ENCODE measurements at regions not wholly inside any gene's neighbourhood (a gene's known extent, or its start where the extent isn't known, plus 50 kb on each side); places are given as distances from the start of the nearest gene placed in this dataset.

DNA sequence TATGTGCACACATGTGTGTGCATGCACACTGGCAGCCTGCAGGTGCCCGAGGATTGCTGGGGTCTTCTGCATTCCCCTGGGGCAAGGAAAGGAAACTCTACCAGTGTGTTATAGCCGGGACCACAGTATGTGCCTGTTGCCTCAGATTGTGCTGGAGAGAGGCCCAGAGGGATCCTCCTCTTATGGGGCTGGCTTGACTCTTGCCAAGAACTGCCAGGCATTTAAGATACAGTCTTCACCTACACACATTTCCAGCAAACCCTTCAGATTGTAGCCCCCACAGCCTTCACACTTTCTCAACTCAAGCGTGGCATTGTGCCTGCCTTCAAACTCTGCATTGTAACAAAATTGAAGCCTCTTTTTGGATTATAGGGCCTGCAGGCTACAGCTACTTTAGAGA, 176.7 kb upstream of the DYRK2 start:
- no peak overlapping the region for H3K4me3 ChIP-seq (ENCODE audit: low read length)
- DNase-seq (ENCODE audit: low read depth, low spot score): no peak
- peaks cover 3% of the 10 kb centered on the region; the same call in 1 of the 2 replicates for H3K4me1 ChIP-seq (ENCODE audit: control insufficient read depth, insufficient read depth, low read length)
- WGBS (ENCODE audit: insufficient coverage, insufficient read length): no CpG with 5 or more reads among the region's 3 CpGs
- H3K9me3 ChIP-seq (ENCODE audit: control insufficient read depth, insufficient read depth, low read length): no peaks in the 10 kb centered on the region
- no peaks in the 10 kb centered on the region for H3K36me3 ChIP-seq (ENCODE audit: control insufficient read depth, insufficient read depth, low read length)
- no peak overlapping the region for H3K27ac ChIP-seq (ENCODE audit: low read length)
- H3K27me3 ChIP-seq (ENCODE audit: control insufficient read depth, insufficient read depth, low read length): no peaks in the 10 kb centered on the region; the same call in 1 of the 2 replicates

DNA sequence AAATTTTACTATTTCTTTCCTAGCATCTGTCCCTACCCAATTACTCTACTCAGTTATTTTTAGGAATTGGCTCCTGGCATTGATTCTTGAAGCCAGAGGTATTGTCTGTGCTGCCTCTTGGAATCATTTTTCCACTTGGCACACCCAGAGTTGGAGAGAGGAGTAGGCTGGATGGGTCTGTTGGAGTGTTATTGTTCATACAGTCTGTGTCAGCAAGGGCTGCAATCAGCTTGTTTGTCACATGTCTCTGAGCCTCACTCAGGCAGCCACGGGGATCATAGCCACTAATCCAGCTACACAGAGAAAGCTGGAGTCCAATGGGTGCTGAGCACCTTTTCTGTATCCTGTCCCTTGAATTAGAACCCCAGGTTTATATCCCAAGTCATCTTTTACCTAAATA, 176.0 kb upstream of the DYRK2 start:
- Histone ChIP-seq H3K36me3 (ENCODE audit: control insufficient read depth, insufficient read depth, low read length) (no peaks in the 10 kb centered on the region), H3K4me1 (ENCODE audit: control insufficient read depth, insufficient read depth, low read length) (peaks cover 3% of the 10 kb centered on the region; the same call in 1 of the 2 replicates), H3K9me3 (ENCODE audit: control insufficient read depth, insufficient read depth, low read length) (no peaks in the 10 kb centered on the region), H3K27ac (ENCODE audit: low read length) (no peak overlapping the region), H3K4me3 (ENCODE audit: low read length) (no peak overlapping the region), H3K27me3 (ENCODE audit: control insufficient read depth, insufficient read depth, low read length) (no peaks in the 10 kb centered on the region; the same call in 1 of the 2 replicates)
- whole genome bisulfite sequencing (ENCODE audit: insufficient coverage, insufficient read length): no CpG with 5 or more reads among the region's 1 CpG
- DNase-seq (ENCODE audit: low read depth, low spot score): no peak

DNA sequence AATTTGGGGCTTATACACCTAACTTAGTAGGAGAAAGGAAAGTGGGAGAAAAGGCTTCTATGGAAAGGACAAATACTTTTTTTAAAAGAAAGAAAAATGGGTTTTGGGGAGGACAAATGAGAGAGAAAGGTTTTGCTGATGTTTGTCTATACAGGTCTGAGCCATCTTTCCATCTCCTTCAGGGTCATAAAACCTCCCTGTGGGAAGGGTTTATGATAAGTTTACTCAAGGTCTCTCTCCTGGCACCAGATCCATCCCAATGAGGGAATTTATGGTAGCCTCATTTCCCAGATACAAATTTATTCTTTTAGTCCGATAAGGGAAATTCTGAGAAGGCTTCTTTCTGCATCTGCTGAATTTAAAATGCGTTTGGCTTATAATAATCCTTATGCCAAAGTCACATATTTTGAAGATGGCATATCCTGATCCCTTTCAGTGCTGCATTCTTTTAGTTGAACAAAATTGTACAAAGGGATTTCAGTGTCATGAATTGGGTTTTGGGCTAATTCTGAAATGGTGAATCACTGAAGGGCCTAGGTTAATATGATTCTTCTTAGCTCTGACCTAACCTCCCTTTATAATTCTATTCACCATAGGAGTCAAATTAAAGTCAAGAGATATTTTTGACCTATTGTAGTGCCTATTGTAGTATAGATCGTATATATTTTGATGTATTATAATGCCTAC, 173.5 kb upstream of the DYRK2 start:
- H3K9me3 ChIP-seq (ENCODE audit: control insufficient read depth, insufficient read depth, low read length): no peaks in the 10 kb centered on the region
- no peak for DNase-seq (ENCODE audit: low read depth, low spot score)
- H3K4me1 ChIP-seq (ENCODE audit: control insufficient read depth, insufficient read depth, low read length): peaks cover 2% of the 10 kb centered on the region; the same call in 1 of the 2 replicates
- no peaks in the 10 kb centered on the region; the same call in 1 of the 2 replicates for H3K27me3 ChIP-seq (ENCODE audit: control insufficient read depth, insufficient read depth, low read length)
- WGBS (ENCODE audit: insufficient coverage, insufficient read length): no CpG with 5 or more reads among the region's 3 CpGs
- H3K27ac ChIP-seq (ENCODE audit: low read length): no peak overlapping the region
- H3K36me3 ChIP-seq (ENCODE audit: control insufficient read depth, insufficient read depth, low read length): no peaks in the 10 kb centered on the region
- H3K4me3 ChIP-seq (ENCODE audit: low read length): no peak overlapping the region

DNA sequence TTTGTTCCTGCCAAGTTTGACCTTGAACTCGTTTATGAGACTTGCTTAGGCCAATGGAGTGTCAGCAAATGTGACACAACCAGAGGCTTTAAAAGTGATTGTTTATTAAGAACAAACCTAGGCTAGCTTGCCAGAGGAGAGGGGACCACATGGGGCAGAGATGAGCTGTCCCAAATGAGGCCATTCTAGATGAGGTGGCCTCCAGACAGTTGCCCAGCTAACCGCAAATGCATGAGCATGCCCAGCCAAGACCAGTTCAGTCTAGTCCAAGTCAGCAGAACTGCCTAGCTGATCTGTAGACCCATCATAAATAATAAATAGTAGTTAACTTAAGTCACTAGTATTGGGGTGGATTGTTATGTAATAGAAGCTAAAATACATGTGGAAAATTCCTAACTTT, 172.8 kb upstream of the DYRK2 start:
- no peak for DNase-seq (ENCODE audit: low read depth, low spot score)
- Histone ChIP-seq H3K4me3 (ENCODE audit: low read length) (no peak overlapping the region), H3K36me3 (ENCODE audit: control insufficient read depth, insufficient read depth, low read length) (no peaks in the 10 kb centered on the region), H3K4me1 (ENCODE audit: control insufficient read depth, insufficient read depth, low read length) (peaks cover 2% of the 10 kb centered on the region; the same call in 1 of the 2 replicates), H3K27ac (ENCODE audit: low read length) (no peak overlapping the region), H3K9me3 (ENCODE audit: control insufficient read depth, insufficient read depth, low read length) (no peaks in the 10 kb centered on the region), H3K27me3 (ENCODE audit: control insufficient read depth, insufficient read depth, low read length) (no peaks in the 10 kb centered on the region; the same call in 1 of the 2 replicates)
- no CpG with 5 or more reads among the region's 2 CpGs for WGBS (ENCODE audit: insufficient coverage, insufficient read length)

DNA sequence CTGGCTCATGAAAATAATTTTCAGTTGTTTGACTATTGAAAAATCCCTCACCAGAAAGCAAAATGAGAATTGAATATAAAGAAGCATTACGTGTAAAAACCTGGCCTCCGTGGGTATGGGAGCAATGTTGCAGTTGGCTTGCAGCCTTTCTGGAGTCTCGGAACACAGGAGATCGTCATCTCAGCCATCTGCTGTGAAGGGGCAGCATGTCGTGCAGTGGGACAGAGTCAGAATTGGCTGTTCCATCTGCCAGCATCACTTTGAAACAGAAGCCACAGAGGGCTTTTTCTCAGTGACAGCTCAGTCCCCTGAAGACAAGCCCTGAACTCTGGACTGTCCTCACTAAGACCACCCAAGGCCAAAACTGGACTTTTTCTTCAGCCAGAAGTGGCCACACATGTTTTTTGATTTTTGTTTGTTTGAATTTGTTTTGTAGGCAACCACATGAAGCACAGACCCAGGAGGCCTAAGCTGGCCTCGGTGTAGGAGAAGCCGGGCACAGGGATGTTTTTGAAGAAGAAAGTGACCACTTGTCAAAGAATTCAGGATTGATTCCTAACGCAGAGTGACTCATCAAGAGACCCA, 170.8 kb upstream of the DYRK2 start:
- no peak for DNase-seq (ENCODE audit: low read depth, low spot score)
- no peak overlapping the region for H3K27ac ChIP-seq (ENCODE audit: low read length)
- no peaks in the 10 kb centered on the region for H3K36me3 ChIP-seq (ENCODE audit: control insufficient read depth, insufficient read depth, low read length)
- H3K27me3 ChIP-seq (ENCODE audit: control insufficient read depth, insufficient read depth, low read length): no peaks in the 10 kb centered on the region; the same call in 1 of the 2 replicates
- no peak overlapping the region for H3K4me3 ChIP-seq (ENCODE audit: low read length)
- H3K4me1 ChIP-seq (ENCODE audit: control insufficient read depth, insufficient read depth, low read length): no peaks in the 10 kb centered on the region; the same call in 1 of the 2 replicates
- WGBS (ENCODE audit: insufficient coverage, insufficient read length): no CpG with 5 or more reads among the region's 8 CpGs
- H3K9me3 ChIP-seq (ENCODE audit: control insufficient read depth, insufficient read depth, low read length): no peaks in the 10 kb centered on the region

DNA sequence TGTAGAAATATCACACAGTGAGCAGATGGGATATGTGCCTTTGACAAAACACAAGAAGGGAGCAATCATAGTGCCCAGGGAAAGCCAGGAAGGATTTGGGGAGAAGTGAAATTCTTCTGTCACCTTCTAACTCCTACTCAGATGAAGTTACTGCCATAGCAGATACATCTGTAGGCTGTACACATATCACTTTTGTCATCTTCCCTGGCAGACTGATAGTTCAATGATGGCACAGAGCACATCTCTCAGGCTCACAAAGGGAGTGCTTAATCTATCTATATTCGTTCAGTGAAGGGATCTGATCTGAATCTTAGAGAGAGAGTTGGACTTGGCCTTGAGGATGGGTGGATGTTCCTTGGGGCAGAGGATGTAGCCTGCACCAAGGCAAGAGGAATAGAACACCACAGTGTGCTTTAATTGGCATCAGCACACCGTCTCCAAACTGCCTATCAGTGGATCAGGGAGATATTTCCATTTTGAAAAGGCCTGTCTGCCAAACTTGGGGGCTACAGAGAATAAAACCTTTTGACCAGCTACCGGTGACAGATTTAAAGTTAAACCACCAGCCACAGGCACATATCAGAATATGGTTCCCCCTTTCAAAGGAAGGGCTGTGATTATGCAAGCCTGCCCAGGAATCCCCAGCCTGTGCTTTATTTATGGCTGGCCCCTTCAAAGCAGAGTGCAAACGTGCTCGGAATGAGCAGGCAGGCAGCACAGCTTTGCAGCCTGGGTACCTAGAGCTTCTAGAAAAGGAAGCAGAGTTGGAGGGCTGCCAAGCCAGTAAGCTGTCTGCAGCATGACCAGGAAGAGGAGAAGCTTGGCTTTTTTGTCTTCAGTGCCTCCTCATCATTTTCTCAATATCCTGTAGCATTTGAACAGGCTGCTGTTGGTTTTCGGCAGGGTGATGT, 165.5 kb upstream of the DYRK2 start:
- no peak for DNase-seq (ENCODE audit: low read depth, low spot score)
- H3K27ac ChIP-seq (ENCODE audit: low read length): no peak overlapping the region
- H3K4me3 ChIP-seq (ENCODE audit: low read length): no peak overlapping the region
- no CpG with 5 or more reads among the region's 6 CpGs for WGBS (ENCODE audit: insufficient coverage, insufficient read length)
- H3K9me3 ChIP-seq (ENCODE audit: control insufficient read depth, insufficient read depth, low read length): no peaks in the 10 kb centered on the region; the same call in 1 of the 2 replicates
- no peaks in the 10 kb centered on the region for H3K27me3 ChIP-seq (ENCODE audit: control insufficient read depth, insufficient read depth, low read length)
- 0 out of 2 replicates have a peak, but pooled peaks cover 1% of the 10 kb centered on the region for H3K4me1 ChIP-seq (ENCODE audit: control insufficient read depth, insufficient read depth, low read length)
- no peaks in the 10 kb centered on the region for H3K36me3 ChIP-seq (ENCODE audit: control insufficient read depth, insufficient read depth, low read length)

DNA sequence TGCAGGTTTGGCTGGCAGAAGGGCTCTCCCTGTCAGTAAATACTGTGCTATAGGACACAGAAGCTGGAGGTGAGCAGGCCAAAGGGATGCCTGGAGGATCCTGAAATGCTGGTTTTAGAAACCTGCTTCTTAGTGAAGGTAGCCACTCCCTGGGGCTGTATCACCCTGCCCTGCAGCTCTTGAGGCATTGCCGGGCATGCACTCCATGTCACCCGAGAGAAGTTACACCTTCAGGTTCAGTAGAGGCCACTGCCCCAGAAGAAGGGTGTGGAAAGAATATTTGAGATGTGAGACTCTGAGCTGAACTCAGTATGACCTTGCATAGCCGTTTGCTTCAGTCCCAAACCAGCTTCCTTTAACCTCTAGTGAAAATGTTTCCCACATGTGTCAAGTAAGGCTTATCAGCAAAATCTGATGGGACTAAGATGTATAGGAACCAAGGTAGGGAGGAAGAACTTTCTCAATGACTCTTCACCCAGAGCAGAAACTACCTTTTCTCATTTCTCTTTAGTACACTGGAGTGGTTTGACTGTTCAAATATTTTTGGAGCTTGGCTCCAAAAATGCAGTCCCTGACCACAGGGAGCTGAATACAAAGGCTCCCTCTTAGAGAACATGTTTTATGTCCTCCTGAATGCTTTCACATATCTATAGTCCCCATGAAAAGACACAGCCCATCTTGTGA, 164.5 kb upstream of the DYRK2 start:
- no peak overlapping the region for H3K4me3 ChIP-seq (ENCODE audit: low read length)
- no CpG with 5 or more reads among the region's 3 CpGs for WGBS (ENCODE audit: insufficient coverage, insufficient read length)
- no peaks in the 10 kb centered on the region for H3K27me3 ChIP-seq (ENCODE audit: control insufficient read depth, insufficient read depth, low read length)
- H3K9me3 ChIP-seq (ENCODE audit: control insufficient read depth, insufficient read depth, low read length): peaks cover 2% of the 10 kb centered on the region
- H3K36me3 ChIP-seq (ENCODE audit: control insufficient read depth, insufficient read depth, low read length): no peaks in the 10 kb centered on the region
- DNase-seq (ENCODE audit: low read depth, low spot score): no peak
- H3K4me1 ChIP-seq (ENCODE audit: control insufficient read depth, insufficient read depth, low read length): 0 out of 2 replicates have a peak, but pooled peaks cover 1% of the 10 kb centered on the region
- H3K27ac ChIP-seq (ENCODE audit: low read length): no peak overlapping the region

DNA sequence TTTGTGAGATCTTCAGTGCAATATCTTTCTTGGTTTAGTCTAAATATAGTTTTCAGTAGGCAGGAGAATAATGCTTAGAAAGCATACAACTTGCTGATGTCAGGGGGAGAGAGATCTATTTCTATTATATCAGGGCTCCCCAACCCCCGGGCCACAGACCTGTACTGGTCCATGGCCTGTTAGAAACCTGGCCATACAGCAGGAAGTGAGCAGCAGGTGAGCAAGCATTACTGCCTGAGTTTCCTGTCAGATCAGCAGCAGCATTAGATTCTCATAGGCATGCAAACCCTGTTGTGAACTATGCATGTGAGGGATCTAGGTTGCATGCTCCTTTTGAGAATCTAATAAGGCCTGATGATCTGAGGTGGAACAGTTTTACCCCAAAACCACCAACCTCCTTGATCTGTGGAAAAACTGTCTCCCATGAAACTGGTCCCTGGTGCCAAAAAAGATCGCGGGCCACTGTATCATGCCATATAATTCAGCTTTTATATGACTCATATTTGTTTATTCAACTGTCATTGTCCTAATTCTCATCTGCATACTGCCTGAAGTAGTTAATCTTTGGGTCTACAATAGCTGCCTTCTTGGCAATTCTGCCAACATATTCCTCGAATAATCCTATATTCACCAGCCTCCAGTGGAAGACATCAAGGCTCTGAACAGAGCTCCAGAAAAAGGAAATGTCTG, 163.6 kb upstream of the DYRK2 start:
- Histone ChIP-seq H3K27me3 (ENCODE audit: control insufficient read depth, insufficient read depth, low read length) (no peaks in the 10 kb centered on the region), H3K9me3 (ENCODE audit: control insufficient read depth, insufficient read depth, low read length) (peaks cover 2% of the 10 kb centered on the region), H3K4me3 (ENCODE audit: low read length) (no peak overlapping the region), H3K27ac (ENCODE audit: low read length) (no peak overlapping the region), H3K4me1 (ENCODE audit: control insufficient read depth, insufficient read depth, low read length) (0 out of 2 replicates have a peak, but pooled peaks cover 1% of the 10 kb centered on the region), H3K36me3 (ENCODE audit: control insufficient read depth, insufficient read depth, low read length) (no peaks in the 10 kb centered on the region)
- DNase-seq (ENCODE audit: low read depth, low spot score): no peak
- no CpG with 5 or more reads among the region's 4 CpGs for WGBS (ENCODE audit: insufficient coverage, insufficient read length)

DNA sequence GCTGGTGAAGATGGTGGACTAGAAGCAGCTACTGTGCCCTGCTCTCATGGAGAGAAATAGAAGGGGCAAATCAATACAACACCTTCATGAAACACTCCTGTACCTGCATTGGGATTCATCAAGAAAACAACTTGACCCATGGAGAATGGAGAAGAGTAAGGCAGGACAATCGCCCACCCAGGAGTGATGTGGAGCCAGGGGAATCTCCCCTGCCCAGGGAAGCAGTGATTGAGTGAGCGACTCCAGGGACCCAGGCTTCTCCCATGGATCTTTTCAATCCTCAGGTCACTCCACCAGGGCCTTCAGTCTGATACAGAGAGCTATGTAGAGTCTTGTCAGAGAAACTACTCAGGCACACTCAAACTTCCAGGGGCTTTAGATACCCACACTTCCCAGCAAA, 161.9 kb upstream of the DYRK2 start:
- DNase-seq (ENCODE audit: low read depth, low spot score): no peak
- peaks cover 2% of the 10 kb centered on the region for H3K9me3 ChIP-seq (ENCODE audit: control insufficient read depth, insufficient read depth, low read length)
- no peaks in the 10 kb centered on the region for H3K36me3 ChIP-seq (ENCODE audit: control insufficient read depth, insufficient read depth, low read length)
- no CpG with 5 or more reads among the region's 2 CpGs for WGBS (ENCODE audit: insufficient coverage, insufficient read length)
- 0 out of 2 replicates have a peak, but pooled peaks cover 1% of the 10 kb centered on the region for H3K4me1 ChIP-seq (ENCODE audit: control insufficient read depth, insufficient read depth, low read length)
- no peak overlapping the region for H3K27ac ChIP-seq (ENCODE audit: low read length)
- no peak overlapping the region for H3K4me3 ChIP-seq (ENCODE audit: low read length)
- H3K27me3 ChIP-seq (ENCODE audit: control insufficient read depth, insufficient read depth, low read length): no peaks in the 10 kb centered on the region
